T-helper 1 cell treated with Interleukin-12 subunit alpha and Interleukin-12 subunit beta and Interleukin-4 antibody, amounts not matched to agents 30 ng/mL and 1 ng/mL, for 36 hours (primary cell): ENCODE measurements at regions not wholly inside any gene's neighbourhood (a gene's known extent, or its start where the extent isn't known, plus 50 kb on each side); places are given as distances from the start of the nearest gene placed in this dataset.

ENCODE experiments used
- intact Hi-C: fragments of 100-400 bp; cut with micrococcal nuclease; formaldehyde crosslinking; loops from one replicate; pipeline ENCODE4 v1.15.1; 2024

GRCh38 chr11:95289378-95290101 lies 58.5 kb upstream of the SESN3 start:
- intact Hi-C loops, result no loop called here

- intact Hi-C loops, result no loop called here
These were observed 53.4 kb upstream of the SESN3 start for GRCh38 chr11:95284057-95285052.

- intact Hi-C loops, result no loop called here
These were observed 52.6 kb upstream of the SESN3 start for GRCh38 chr11:95283650-95284049.

- intact Hi-C loops, result no loop called here
These were observed 52.1 kb upstream of the SESN3 start for GRCh38 chr11:95283146-95283545.

- intact Hi-C loops, result no loop called here
These were observed 51.3 kb upstream of the SESN3 start for GRCh38 chr11:95282291-95282751.
